Body of pancreas (tissue), 4 donors: ENCODE measurements at regions not wholly inside any gene's neighbourhood (a gene's known extent, or its start where the extent isn't known, plus 50 kb on each side); places are given as distances from the start of the nearest gene placed in this dataset.

Source experiments
- CTCF ChIP-seq, 7 experiments: fragments of 450-650 bp in 4 of 7; fragments of 200-600 bp in 3 of 7; sonication (generic) in 3 of 7; IDR thresholded peaks; one replicate each; pipeline ENCODE4 v1.5.1; 2016 to 2019; ENCODE audit warnings: antibody characterized with exemption in 7 of 7
- POLR2A ChIP-seq, 3 donors: fragments of 450-650 bp; IDR thresholded peaks; one replicate each; pipeline ENCODE4 v1.6.1; 2016; ENCODE audit warnings: antibody characterized with exemption in 3 of 3, mild to moderate bottlenecking in 2 of 3

- TF ChIP-seq CTCF (IDR thresholded peaks at IDR 0.05), result no peak
- TF ChIP-seq POLR2A (IDR thresholded peaks at IDR 0.05), result no peak
These were observed 247.7 kb upstream of the PMFBP1 start for GRCh38 chr16:72419638-72420037.
